HG03095 (cell line): ENCODE measurements at regions not wholly inside any gene's neighbourhood (a gene's known extent, or its start where the extent isn't known, plus 50 kb on each side); places are given as distances from the start of the nearest gene placed in this dataset.
"Not testable (repeated sequence)": the region's sequence is repeated elsewhere in the genome, so short reads cannot be mapped to it uniquely, and the experiment has no call there.

ENCODE experiments used
- ATAC-seq: cut with Tn5 transposase; IDR thresholded peaks from one replicate; pipeline ENCODE4 v1.9.1; 2021; ENCODE audit warnings: moderate library complexity; ENCODE audit not compliant: unreplicated experiment

- ATAC-seq: not testable (repeated sequence)
These were observed 822.1 kb downstream of the KCNMA1 start for GRCh38 chr10:76815505-76815904.

- no peak for ATAC-seq
These were observed 826.2 kb downstream of the KCNMA1 start for GRCh38 chr10:76811430-76811829.

GRCh38 chr10:76788452-76788811, 849.2 kb downstream of the KCNMA1 start:
- ATAC-seq: no peak

GRCh38 chr10:76787746-76788451, 849.7 kb downstream of the KCNMA1 start:
- ATAC-seq: no peak

- no peak for ATAC-seq
These were observed 851.0 kb downstream of the KCNMA1 start for GRCh38 chr10:76786504-76787072.

GRCh38 chr10:76784076-76784475, 853.5 kb downstream of the KCNMA1 start:
- no peak for ATAC-seq

- ATAC-seq: no peak
These were observed 857.8 kb downstream of the KCNMA1 start for GRCh38 chr10:76779796-76780301.

GRCh38 chr10:76778914-76779795, 858.5 kb downstream of the KCNMA1 start:
- ATAC-seq: no peak

- ATAC-seq: no peak
These were observed 862.5 kb downstream of the KCNMA1 start for GRCh38 chr10:76774987-76775603.

- ATAC-seq: no peak
These were observed 868.0 kb downstream of the KCNMA1 start for GRCh38 chr10:76769582-76769981.

- no peak for ATAC-seq
These were observed 868.4 kb downstream of the KCNMA1 start for GRCh38 chr10:76769161-76769560.

GRCh38 chr10:76766682-76767081, 870.9 kb downstream of the KCNMA1 start:
- ATAC-seq: no peak

- not testable (repeated sequence) for ATAC-seq
These were observed 872.7 kb downstream of the KCNMA1 start for GRCh38 chr10:76764921-76765320.

GRCh38 chr10:76764177-76764576, 873.4 kb downstream of the KCNMA1 start:
- no peak for ATAC-seq

GRCh38 chr10:76763376-76763775, 874.2 kb downstream of the KCNMA1 start:
- ATAC-seq: no peak

- ATAC-seq: no peak
These were observed 877.9 kb downstream of the KCNMA1 start for GRCh38 chr10:76759681-76760080.

GRCh38 chr10:76743169-76743568, 894.4 kb downstream of the KCNMA1 start:
- ATAC-seq: no peak

GRCh38 chr10:76740514-76740913, 897.1 kb downstream of the KCNMA1 start:
- ATAC-seq: no peak

GRCh38 chr10:76738991-76739390, 898.6 kb downstream of the KCNMA1 start:
- ATAC-seq: no peak

- no peak for ATAC-seq
These were observed 900.6 kb downstream of the KCNMA1 start for GRCh38 chr10:76736815-76737618.
